ENCODE measurements at regions not wholly inside any gene's neighbourhood (a gene's known extent, or its start where the extent isn't known, plus 50 kb on each side); places are given as distances from the start of the nearest gene placed in this dataset.

DNA sequence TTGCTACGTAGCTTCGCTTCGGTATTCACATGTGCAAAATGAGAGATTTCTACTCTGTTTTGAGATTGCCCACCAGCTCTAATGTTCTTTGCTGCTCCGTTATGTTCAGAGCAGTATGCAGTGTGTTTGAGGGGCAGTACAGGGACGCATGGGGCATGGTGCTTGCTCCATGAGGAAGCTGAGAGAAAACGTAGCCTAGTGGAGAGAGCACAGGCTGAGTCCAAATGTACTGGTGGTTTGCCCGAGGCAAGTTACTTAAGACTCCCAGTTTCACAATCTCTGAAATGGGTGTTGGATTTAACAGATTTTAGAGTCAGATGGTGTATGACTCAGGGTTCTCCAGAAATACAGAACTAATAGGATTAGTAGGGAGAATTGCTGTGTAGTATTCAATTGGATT lies 310.5 kb downstream of the ETNK1 start:
- TF ChIP-seq, protein P1, sequence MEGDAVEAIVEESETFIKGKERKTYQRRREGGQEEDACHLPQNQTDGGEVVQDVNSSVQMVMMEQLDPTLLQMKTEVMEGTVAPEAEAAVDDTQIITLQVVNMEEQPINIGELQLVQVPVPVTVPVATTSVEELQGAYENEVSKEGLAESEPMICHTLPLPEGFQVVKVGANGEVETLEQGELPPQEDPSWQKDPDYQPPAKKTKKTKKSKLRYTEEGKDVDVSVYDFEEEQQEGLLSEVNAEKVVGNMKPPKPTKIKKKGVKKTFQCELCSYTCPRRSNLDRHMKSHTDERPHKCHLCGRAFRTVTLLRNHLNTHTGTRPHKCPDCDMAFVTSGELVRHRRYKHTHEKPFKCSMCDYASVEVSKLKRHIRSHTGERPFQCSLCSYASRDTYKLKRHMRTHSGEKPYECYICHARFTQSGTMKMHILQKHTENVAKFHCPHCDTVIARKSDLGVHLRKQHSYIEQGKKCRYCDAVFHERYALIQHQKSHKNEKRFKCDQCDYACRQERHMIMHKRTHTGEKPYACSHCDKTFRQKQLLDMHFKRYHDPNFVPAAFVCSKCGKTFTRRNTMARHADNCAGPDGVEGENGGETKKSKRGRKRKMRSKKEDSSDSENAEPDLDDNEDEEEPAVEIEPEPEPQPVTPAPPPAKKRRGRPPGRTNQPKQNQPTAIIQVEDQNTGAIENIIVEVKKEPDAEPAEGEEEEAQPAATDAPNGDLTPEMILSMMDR (IDR thresholded peaks at IDR 0.05; ENCODE audit: low read depth, low read length), result no peak
- TF ChIP-seq EZH2phosphoT487 (IDR thresholded peaks at IDR 0.05; ENCODE audit: low read depth), result no peak
